ENCODE measurements at regions not wholly inside any gene's neighbourhood (a gene's known extent, or its start where the extent isn't known, plus 50 kb on each side); places are given as distances from the start of the nearest gene placed in this dataset.

DNA sequence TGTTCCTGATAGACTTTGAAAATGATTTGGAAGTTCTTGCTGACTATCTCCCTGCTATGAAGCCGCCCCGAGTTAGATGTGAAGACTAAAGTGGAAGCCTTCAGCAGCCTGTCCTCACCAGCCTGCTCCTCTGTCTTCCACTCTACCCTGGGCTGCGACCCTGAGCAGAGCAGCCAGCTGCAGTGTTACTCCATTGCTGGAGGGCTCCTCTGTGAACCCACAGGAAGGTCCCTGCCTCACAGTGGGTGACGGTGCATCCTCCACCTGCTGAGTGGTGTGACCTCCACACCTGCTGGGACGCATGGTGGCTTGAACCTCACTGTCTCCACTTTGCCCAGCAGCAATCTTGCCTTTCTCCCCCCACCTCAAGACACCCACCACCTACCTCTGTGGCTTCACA, 116.4 kb downstream of the IRS2 start:
- Mint-ChIP-seq H3K4me3 (no peak overlapping the region), H3K9me3 (no peaks in the 10 kb centered on the region), H3K27me3 (ENCODE audit: low read depth) (no peaks in the 10 kb centered on the region), H3K27ac (ENCODE audit: unreplicated experiment) (no peak overlapping the region), H3K4me1 (peaks cover 39% of the 10 kb centered on the region), H3K36me3 (ENCODE audit: low read depth) (no peaks in the 10 kb centered on the region)
- TF ChIP-seq, protein P1, sequence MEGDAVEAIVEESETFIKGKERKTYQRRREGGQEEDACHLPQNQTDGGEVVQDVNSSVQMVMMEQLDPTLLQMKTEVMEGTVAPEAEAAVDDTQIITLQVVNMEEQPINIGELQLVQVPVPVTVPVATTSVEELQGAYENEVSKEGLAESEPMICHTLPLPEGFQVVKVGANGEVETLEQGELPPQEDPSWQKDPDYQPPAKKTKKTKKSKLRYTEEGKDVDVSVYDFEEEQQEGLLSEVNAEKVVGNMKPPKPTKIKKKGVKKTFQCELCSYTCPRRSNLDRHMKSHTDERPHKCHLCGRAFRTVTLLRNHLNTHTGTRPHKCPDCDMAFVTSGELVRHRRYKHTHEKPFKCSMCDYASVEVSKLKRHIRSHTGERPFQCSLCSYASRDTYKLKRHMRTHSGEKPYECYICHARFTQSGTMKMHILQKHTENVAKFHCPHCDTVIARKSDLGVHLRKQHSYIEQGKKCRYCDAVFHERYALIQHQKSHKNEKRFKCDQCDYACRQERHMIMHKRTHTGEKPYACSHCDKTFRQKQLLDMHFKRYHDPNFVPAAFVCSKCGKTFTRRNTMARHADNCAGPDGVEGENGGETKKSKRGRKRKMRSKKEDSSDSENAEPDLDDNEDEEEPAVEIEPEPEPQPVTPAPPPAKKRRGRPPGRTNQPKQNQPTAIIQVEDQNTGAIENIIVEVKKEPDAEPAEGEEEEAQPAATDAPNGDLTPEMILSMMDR (conservative IDR thresholded peaks at IDR 0.05): no peak
- DNase-seq (ENCODE audit: low read depth, low spot score): no peak

- Mint-ChIP-seq H3K36me3 (ENCODE audit: low read depth) (no peaks in the 10 kb centered on the region), H3K4me1 (peaks cover 41% of the 10 kb centered on the region), H3K9me3 (no peaks in the 10 kb centered on the region), H3K27me3 (ENCODE audit: low read depth) (no peaks in the 10 kb centered on the region), H3K27ac (ENCODE audit: unreplicated experiment) (peak overlapping the region; percentile 79), H3K4me3 (no peak overlapping the region)
- no peak for DNase-seq (ENCODE audit: low read depth, low spot score)
- TF ChIP-seq, protein P1 (conservative IDR thresholded peaks at IDR 0.05): no peak
Observed at GRCh38 chr13:109669234-109669612, 117.2 kb downstream of the IRS2 start.

- H3K27ac Mint-ChIP-seq (ENCODE audit: unreplicated experiment): peak overlapping the region; percentile 79
- no peaks in the 10 kb centered on the region for H3K27me3 Mint-ChIP-seq (ENCODE audit: low read depth)
- TF ChIP-seq, protein P1 (conservative IDR thresholded peaks at IDR 0.05): no peak
- peak; percentile 23 for DNase-seq (ENCODE audit: low read depth, low spot score)
- no peaks in the 10 kb centered on the region for H3K9me3 Mint-ChIP-seq
- H3K4me3 Mint-ChIP-seq: peak overlapping the region; percentile 25
- H3K36me3 Mint-ChIP-seq (ENCODE audit: low read depth): no peaks in the 10 kb centered on the region
- H3K4me1 Mint-ChIP-seq: peaks cover 41% of the 10 kb centered on the region
Observed at GRCh38 chr13:109668433-109669233, 117.8 kb downstream of the IRS2 start.

GRCh38 chr13:109667807-109668291, 118.5 kb downstream of the IRS2 start:
- H3K36me3 Mint-ChIP-seq (ENCODE audit: low read depth): no peaks in the 10 kb centered on the region
- H3K27me3 Mint-ChIP-seq (ENCODE audit: low read depth): no peaks in the 10 kb centered on the region
- no peak overlapping the region for H3K4me3 Mint-ChIP-seq
- peak overlapping the region; percentile 44 for H3K27ac Mint-ChIP-seq (ENCODE audit: unreplicated experiment)
- peaks cover 41% of the 10 kb centered on the region for H3K4me1 Mint-ChIP-seq
- TF ChIP-seq, protein P1 (conservative IDR thresholded peaks at IDR 0.05): no peak
- no peak for DNase-seq (ENCODE audit: low read depth, low spot score)
- peaks cover 2% of the 10 kb centered on the region for H3K9me3 Mint-ChIP-seq

DNA sequence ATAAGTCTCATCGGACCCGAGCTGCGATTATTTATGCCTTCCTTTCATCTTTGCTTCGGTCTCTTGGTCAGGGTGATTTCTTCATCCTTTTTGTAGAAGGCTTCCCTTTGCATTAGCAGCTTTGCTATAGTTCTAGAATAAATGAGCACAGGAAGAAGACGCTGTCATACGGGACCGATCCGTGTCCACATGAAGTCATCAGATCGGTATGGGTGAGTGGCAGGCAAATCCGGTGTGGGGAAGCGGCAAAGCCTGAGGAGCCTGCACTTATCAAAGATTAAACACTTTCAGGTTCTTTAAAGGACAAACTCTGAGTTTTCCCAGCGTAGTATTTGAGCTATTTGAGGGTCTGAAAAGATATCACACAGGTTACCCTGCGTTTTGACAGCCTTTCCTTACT, 119.3 kb downstream of the IRS2 start:
- TF ChIP-seq, protein P1 (conservative IDR thresholded peaks at IDR 0.05): no peak
- no peak for DNase-seq (ENCODE audit: low read depth, low spot score)
- no peaks in the 10 kb centered on the region for H3K36me3 Mint-ChIP-seq (ENCODE audit: low read depth)
- H3K27ac Mint-ChIP-seq (ENCODE audit: unreplicated experiment): no peak overlapping the region
- no peaks in the 10 kb centered on the region for H3K27me3 Mint-ChIP-seq (ENCODE audit: low read depth)
- peaks cover 2% of the 10 kb centered on the region for H3K9me3 Mint-ChIP-seq
- H3K4me1 Mint-ChIP-seq: peaks cover 41% of the 10 kb centered on the region
- H3K4me3 Mint-ChIP-seq: no peak overlapping the region

All from neural crest cell (in vitro differentiated cells).